ENCODE measurements at regions not wholly inside any gene's neighbourhood (a gene's known extent, or its start where the extent isn't known, plus 50 kb on each side); places are given as distances from the start of the nearest gene placed in this dataset.

GRCh38 chr15:47411733-47412132, 305.6 kb upstream of the SEMA6D start:
- DNase-seq (ENCODE audit: low read depth) = no peak

GRCh38 chr15:47412136-47412535, 305.2 kb upstream of the SEMA6D start:
- DNase-seq (ENCODE audit: low read depth) = no peak

GRCh38 chr15:47412802-47413201, 304.5 kb upstream of the SEMA6D start:
- no peak for DNase-seq (ENCODE audit: low read depth)

GRCh38 chr15:47414207-47414606, 303.1 kb upstream of the SEMA6D start:
- DNase-seq (ENCODE audit: low read depth) = no peak

GRCh38 chr15:47415539-47415971, 301.8 kb upstream of the SEMA6D start:
- DNase-seq (ENCODE audit: low read depth) = no peak

GRCh38 chr15:47422881-47423665, 294.2 kb upstream of the SEMA6D start:
- no peak for DNase-seq (ENCODE audit: low read depth)

- DNase-seq (ENCODE audit: low read depth) = no peak
These were observed 289.8 kb upstream of the SEMA6D start for GRCh38 chr15:47427463-47427862.

- no peak for DNase-seq (ENCODE audit: low read depth)
These were observed 287.9 kb upstream of the SEMA6D start for GRCh38 chr15:47429376-47429775.

- no peak for DNase-seq (ENCODE audit: low read depth)
These were observed 285.8 kb upstream of the SEMA6D start for GRCh38 chr15:47431501-47431900.

- no peak for DNase-seq (ENCODE audit: low read depth)
These were observed 284.5 kb upstream of the SEMA6D start for GRCh38 chr15:47432826-47433225.

- no peak for DNase-seq (ENCODE audit: low read depth)
These were observed 282.7 kb upstream of the SEMA6D start for GRCh38 chr15:47434596-47434995.

- DNase-seq (ENCODE audit: low read depth) = no peak
These were observed 279.8 kb upstream of the SEMA6D start for GRCh38 chr15:47437491-47437890.

GRCh38 chr15:47439146-47440111, 277.9 kb upstream of the SEMA6D start:
- DNase-seq (ENCODE audit: low read depth) = no peak

- DNase-seq (ENCODE audit: low read depth) = no peak
These were observed 274.9 kb upstream of the SEMA6D start for GRCh38 chr15:47442371-47442770.

- DNase-seq (ENCODE audit: low read depth) = no peak
These were observed 273.5 kb upstream of the SEMA6D start for GRCh38 chr15:47443839-47444238.

- DNase-seq (ENCODE audit: low read depth) = no peak
These were observed 271.4 kb upstream of the SEMA6D start for GRCh38 chr15:47445723-47446392.

GRCh38 chr15:47460795-47461573, 256.3 kb upstream of the SEMA6D start:
- no peak for DNase-seq (ENCODE audit: low read depth)

GRCh38 chr15:47461652-47462141, 255.6 kb upstream of the SEMA6D start:
- no peak for DNase-seq (ENCODE audit: low read depth)

GRCh38 chr15:47466357-47466756, 250.9 kb upstream of the SEMA6D start:
- DNase-seq (ENCODE audit: low read depth) = no peak

GRCh38 chr15:47470983-47471382, 246.3 kb upstream of the SEMA6D start:
- no peak for DNase-seq (ENCODE audit: low read depth)

GRCh38 chr15:47473106-47473725, 244.1 kb upstream of the SEMA6D start:
- no peak for DNase-seq (ENCODE audit: low read depth)
